ENCODE measurements at regions not wholly inside any gene's neighbourhood (a gene's known extent, or its start where the extent isn't known, plus 50 kb on each side); places are given as distances from the start of the nearest gene placed in this dataset.
"Not testable (repeated sequence)": the region's sequence is repeated elsewhere in the genome, so short reads cannot be mapped to it uniquely, and the experiment has no call there.

DNA sequence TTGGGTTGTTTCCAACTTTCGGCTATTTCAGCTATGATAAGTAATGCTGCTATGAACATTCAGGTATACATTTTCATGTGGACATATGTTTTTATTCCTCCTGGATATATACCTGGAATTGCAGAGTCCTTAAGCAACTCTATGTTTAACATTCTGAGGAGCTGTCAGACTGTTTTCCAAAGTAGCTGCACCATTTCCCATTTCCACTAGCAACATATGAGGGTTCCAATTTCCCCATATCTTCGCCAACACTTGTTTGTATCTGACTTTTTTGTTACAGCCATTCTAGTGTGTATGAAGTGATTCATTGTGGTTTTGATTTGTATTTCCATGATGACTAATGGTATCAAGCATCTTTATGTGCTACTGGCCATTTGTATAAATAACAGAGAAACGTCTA lies 295.7 kb downstream of the CEP170 start:
- WGBS, 2 experiments (ENCODE audit: extremely low coverage in 1 of 2, insufficient coverage in 1 of 2, insufficient read length in 1 of 2, insufficient replicate concordance in 2 of 2, low coverage in 1 of 2, low lambda C conversion rate in 2 of 2, missing lambda C conversion rate in 1 of 2), result 84% methylated on average over 3 of the region's 3 CpGs; no CpG with 5 or more reads in 1 of the 2 experiments
- H2BK20ac ChIP-seq (ENCODE audit: low read length); H4K5ac ChIP-seq (ENCODE audit: insufficient read length, low read depth, low read length); H2BK5ac ChIP-seq (ENCODE audit: low read depth, low read length); H2BK15ac ChIP-seq (ENCODE audit: low read length); H3K23me2 ChIP-seq (ENCODE audit: low read depth, low read length); H3K36me3 ChIP-seq (ENCODE audit: control insufficient read depth in 2 of 4, insufficient read depth in 4 of 4, low read length in 3 of 4); H3K9ac ChIP-seq (replicated peaks in 1 of 4; ENCODE audit: extremely low read depth in 1 of 4, low read depth in 3 of 4, low read length in 3 of 4); H3K4me2 ChIP-seq (ENCODE audit: insufficient read depth in 1 of 2, low read depth in 2 of 2, low read length in 2 of 2); FAIRE-seq; H3K56ac ChIP-seq (replicated peaks; ENCODE audit: insufficient read length, low read depth, low read length); POLR2A ChIA-PET (ENCODE audit: partially characterized antibody); H3K4me1 ChIP-seq (replicated peaks in 1 of 4; ENCODE audit: control insufficient read depth in 3 of 4, insufficient read depth in 4 of 4, low read length in 3 of 4); H3K23ac ChIP-seq (ENCODE audit: insufficient read length); H3K9me3 ChIP-seq (ENCODE audit: insufficient read depth in 2 of 2, low read depth in 1 of 2, low read length in 1 of 2); H3K14ac ChIP-seq (ENCODE audit: insufficient read length); CTCF ChIA-PET (ENCODE audit: partially characterized antibody); DNase-seq (ENCODE audit: low read depth in 1 of 2, low spot score in 2 of 2); H4K8ac ChIP-seq (ENCODE audit: extremely low read depth, insufficient read depth, low read length); H3K79me2 ChIP-seq (ENCODE audit: control insufficient read depth in 1 of 2, insufficient read depth in 2 of 2, low read length in 2 of 2); H2AK5ac ChIP-seq (ENCODE audit: low read depth, low read length); H2BK12ac ChIP-seq (ENCODE audit: low read depth, low read length); H4K20me1 ChIP-seq (replicated peaks in 1 of 2; ENCODE audit: control insufficient read depth in 1 of 2, insufficient read depth in 2 of 2, low read length in 2 of 2); H2BK120ac ChIP-seq (replicated peaks; ENCODE audit: low read depth, low read length); H3K79me1 ChIP-seq (ENCODE audit: low read depth, low read length); H3K27ac ChIP-seq (ENCODE audit: low read depth, low read length); H3K4ac ChIP-seq (replicated peaks; ENCODE audit: insufficient read length, low read depth, low read length); H3K27me3 ChIP-seq (replicated peaks in 1 of 4; ENCODE audit: control insufficient read depth in 3 of 4, extremely low read depth in 1 of 4, insufficient read depth in 3 of 4, low read length in 3 of 4); H3K4me3 ChIP-seq (ENCODE audit: extremely low read depth in 1 of 4, insufficient read depth in 2 of 4, low read depth in 3 of 4, low read length in 4 of 4); H3K18ac ChIP-seq (ENCODE audit: extremely low read depth, low read length); H2AFZ ChIP-seq (ENCODE audit: low read length); H4K91ac ChIP-seq (replicated peaks; ENCODE audit: insufficient read length, low read length): not testable (repeated sequence)

DNA sequence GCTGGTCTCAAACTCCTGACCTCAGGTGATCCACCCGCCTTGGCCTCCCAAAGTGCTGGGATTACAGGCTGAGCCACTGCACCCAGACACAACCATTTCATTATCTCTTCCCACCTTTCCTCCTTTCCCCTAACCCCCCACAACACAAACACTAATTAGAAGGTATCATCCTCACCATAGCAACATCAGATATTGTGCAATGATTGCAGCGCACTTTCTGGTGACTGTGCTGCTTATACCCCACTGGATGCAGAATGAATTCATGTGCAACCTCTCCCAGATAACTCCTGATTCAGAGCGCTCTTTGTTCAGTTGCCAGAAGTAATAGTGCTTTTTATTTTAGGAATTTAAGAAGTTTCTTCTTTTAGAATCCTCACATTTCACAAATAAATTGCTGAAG lies 300.1 kb downstream of the CEP170 start:
- POLR2A ChIA-PET (ENCODE audit: partially characterized antibody), result not testable (repeated sequence)

More for the DNA sequence above, 300.1 kb downstream of the CEP170 start:
- not testable (repeated sequence) for H4K20me1 ChIP-seq (replicated peaks in 1 of 2; ENCODE audit: control insufficient read depth in 1 of 2, insufficient read depth in 2 of 2, low read length in 2 of 2); H3K56ac ChIP-seq (replicated peaks; ENCODE audit: insufficient read length, low read depth, low read length); H4K8ac ChIP-seq (ENCODE audit: extremely low read depth, insufficient read depth, low read length); H3K4me3 ChIP-seq (ENCODE audit: extremely low read depth in 1 of 4, insufficient read depth in 2 of 4, low read depth in 3 of 4, low read length in 4 of 4); H3K4ac ChIP-seq (replicated peaks; ENCODE audit: insufficient read length, low read depth, low read length); H3K9ac ChIP-seq (replicated peaks in 1 of 4; ENCODE audit: extremely low read depth in 1 of 4, low read depth in 3 of 4, low read length in 3 of 4); H3K23me2 ChIP-seq (ENCODE audit: low read depth, low read length); H3K9me3 ChIP-seq (ENCODE audit: insufficient read depth in 2 of 2, low read depth in 1 of 2, low read length in 1 of 2); H3K36me3 ChIP-seq (ENCODE audit: control insufficient read depth in 2 of 4, insufficient read depth in 4 of 4, low read length in 3 of 4); H2BK15ac ChIP-seq (ENCODE audit: low read length); H2BK20ac ChIP-seq (ENCODE audit: low read length); H3K23ac ChIP-seq (ENCODE audit: insufficient read length); H4K91ac ChIP-seq (replicated peaks; ENCODE audit: insufficient read length, low read length); H2AK5ac ChIP-seq (ENCODE audit: low read depth, low read length); FAIRE-seq; H3K18ac ChIP-seq (ENCODE audit: extremely low read depth, low read length); H3K79me2 ChIP-seq (ENCODE audit: control insufficient read depth in 1 of 2, insufficient read depth in 2 of 2, low read length in 2 of 2); H3K27me3 ChIP-seq (replicated peaks in 1 of 4; ENCODE audit: control insufficient read depth in 3 of 4, extremely low read depth in 1 of 4, insufficient read depth in 3 of 4, low read length in 3 of 4); H2BK120ac ChIP-seq (replicated peaks; ENCODE audit: low read depth, low read length); H2BK12ac ChIP-seq (ENCODE audit: low read depth, low read length); H4K5ac ChIP-seq (ENCODE audit: insufficient read length, low read depth, low read length); H3K27ac ChIP-seq (ENCODE audit: low read depth, low read length); H3K4me1 ChIP-seq (replicated peaks in 1 of 4; ENCODE audit: control insufficient read depth in 3 of 4, insufficient read depth in 4 of 4, low read length in 3 of 4); H3K4me2 ChIP-seq (ENCODE audit: insufficient read depth in 1 of 2, low read depth in 2 of 2, low read length in 2 of 2); H2BK5ac ChIP-seq (ENCODE audit: low read depth, low read length); DNase-seq (ENCODE audit: low read depth in 1 of 2, low spot score in 2 of 2); H3K14ac ChIP-seq (ENCODE audit: insufficient read length); H2AFZ ChIP-seq (ENCODE audit: low read length); H3K79me1 ChIP-seq (ENCODE audit: low read depth, low read length)
- CTCF ChIA-PET (ENCODE audit: partially characterized antibody), result interaction anchor here (0.6 kb wide), 1 partner anchor 560 kb away, joined by 4 read pairs; no protein-coding TSS in a partner anchor
- 87% methylated on average over 3 of the region's 3 CpGs; no CpG with 5 or more reads in 1 of the 2 experiments for WGBS, 2 experiments (ENCODE audit: extremely low coverage in 1 of 2, insufficient coverage in 1 of 2, insufficient read length in 1 of 2, insufficient replicate concordance in 2 of 2, low coverage in 1 of 2, low lambda C conversion rate in 2 of 2, missing lambda C conversion rate in 1 of 2)
